ENCODE measurements at regions not wholly inside any gene's neighbourhood (a gene's known extent, or its start where the extent isn't known, plus 50 kb on each side); places are given as distances from the start of the nearest gene placed in this dataset.

DNA sequence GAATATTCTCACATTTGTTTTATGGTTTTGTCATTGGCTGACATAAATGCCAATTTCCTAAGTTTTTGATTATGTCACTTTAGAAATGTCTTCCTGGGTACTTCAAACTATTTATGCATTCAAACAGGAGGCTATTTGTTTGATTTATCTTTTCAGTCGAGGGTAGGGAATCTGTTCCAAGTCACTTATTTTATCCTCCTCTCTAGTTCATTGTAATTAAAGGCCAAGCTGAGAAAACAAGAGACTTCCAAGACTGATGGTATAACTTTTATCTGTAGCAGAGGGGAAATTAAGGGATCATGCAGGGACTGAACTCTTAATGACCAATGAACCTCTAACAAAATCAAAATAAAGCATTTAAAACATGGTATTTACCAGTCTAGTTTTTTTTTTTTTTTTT lies 968.4 kb downstream of the SORCS3 start:
- H3K27me3 ChIP-seq, result no peaks in the 10 kb centered on the region
- no peak overlapping the region for H3K27ac ChIP-seq
- WGBS, 2 donors (ENCODE audit: low coverage in 1 of 2), result 33 to 40% methylated on average over 1 of the region's 1 CpG
- H3K36me3 ChIP-seq, result no peaks in the 10 kb centered on the region
- H3K4me1 ChIP-seq, result peaks cover 0 to 10% (median 3%) of the 10 kb centered on the region in 4 donors
- in situ Hi-C loops (cut with MboI; ENCODE audit: low pct_ligation_motif_present in 1 of 4, low pct_unique_long_range_greater_than_20kb in 1 of 4, low sequenced_read_pairs in 3 of 4), result no loop called here
- intact Hi-C loops (cut with DNase I; ENCODE audit: low total_unique reads), result no loop called here
- no peak for DNase-seq
- H3K9me3 ChIP-seq, result peaks cover 5 to 6% of the 10 kb centered on the region in 2 donors
- TF ChIP-seq EP300 (IDR thresholded peaks at IDR 0.05; ENCODE audit: low read depth) (no peak), POLR2AphosphoS5 (IDR thresholded peaks at IDR 0.05) (no peak)
- TF ChIP-seq, protein P1, sequence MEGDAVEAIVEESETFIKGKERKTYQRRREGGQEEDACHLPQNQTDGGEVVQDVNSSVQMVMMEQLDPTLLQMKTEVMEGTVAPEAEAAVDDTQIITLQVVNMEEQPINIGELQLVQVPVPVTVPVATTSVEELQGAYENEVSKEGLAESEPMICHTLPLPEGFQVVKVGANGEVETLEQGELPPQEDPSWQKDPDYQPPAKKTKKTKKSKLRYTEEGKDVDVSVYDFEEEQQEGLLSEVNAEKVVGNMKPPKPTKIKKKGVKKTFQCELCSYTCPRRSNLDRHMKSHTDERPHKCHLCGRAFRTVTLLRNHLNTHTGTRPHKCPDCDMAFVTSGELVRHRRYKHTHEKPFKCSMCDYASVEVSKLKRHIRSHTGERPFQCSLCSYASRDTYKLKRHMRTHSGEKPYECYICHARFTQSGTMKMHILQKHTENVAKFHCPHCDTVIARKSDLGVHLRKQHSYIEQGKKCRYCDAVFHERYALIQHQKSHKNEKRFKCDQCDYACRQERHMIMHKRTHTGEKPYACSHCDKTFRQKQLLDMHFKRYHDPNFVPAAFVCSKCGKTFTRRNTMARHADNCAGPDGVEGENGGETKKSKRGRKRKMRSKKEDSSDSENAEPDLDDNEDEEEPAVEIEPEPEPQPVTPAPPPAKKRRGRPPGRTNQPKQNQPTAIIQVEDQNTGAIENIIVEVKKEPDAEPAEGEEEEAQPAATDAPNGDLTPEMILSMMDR (IDR thresholded peaks at IDR 0.05), result no peak
- no peak overlapping the region for H3K4me3 ChIP-seq

DNA sequence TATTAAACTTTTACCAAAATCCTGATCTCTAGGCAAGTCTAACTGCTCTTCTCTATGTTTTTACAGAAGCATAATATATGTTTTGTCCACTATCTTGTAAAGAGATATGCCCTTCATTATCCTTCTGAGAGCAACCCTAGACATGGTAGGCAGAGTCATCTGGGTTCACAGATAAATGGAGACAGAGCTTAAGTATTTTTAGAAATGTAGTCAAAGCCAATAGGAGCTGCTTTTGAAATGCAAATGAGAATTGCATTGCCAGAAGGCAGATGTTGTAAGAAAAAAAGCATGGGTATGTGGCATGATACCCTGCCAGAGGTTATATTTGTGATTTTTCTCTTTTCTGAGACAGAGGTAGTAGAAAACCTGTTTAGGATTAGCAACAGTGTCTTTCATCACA lies 964.8 kb downstream of the SORCS3 start:
- TF ChIP-seq, protein P1 (IDR thresholded peaks at IDR 0.05), result no peak
- TF ChIP-seq POLR2AphosphoS5 (IDR thresholded peaks at IDR 0.05), result no peak
- TF ChIP-seq POLR2A (IDR thresholded peaks at IDR 0.05), result no peak
- TF ChIP-seq EP300 (IDR thresholded peaks at IDR 0.05; ENCODE audit: low read depth), result no peak
- no peaks in the 10 kb centered on the region for H3K27me3 ChIP-seq
- in situ Hi-C loops (cut with MboI; ENCODE audit: low pct_ligation_motif_present in 1 of 4, low pct_unique_long_range_greater_than_20kb in 1 of 4, low sequenced_read_pairs in 3 of 4) (no loop called here), intact Hi-C loops (cut with DNase I; ENCODE audit: low total_unique reads) (no loop called here)
- peaks cover 5 to 6% of the 10 kb centered on the region in 2 donors for H3K9me3 ChIP-seq
- no peak overlapping the region for H3K4me3 ChIP-seq
- H3K4me1 ChIP-seq, result peaks cover 0 to under 1% (median 0%) of the 10 kb centered on the region in 4 donors
- no peaks in the 10 kb centered on the region for H3K36me3 ChIP-seq
- no peak overlapping the region for H3K27ac ChIP-seq
- no peak for DNase-seq

DNA sequence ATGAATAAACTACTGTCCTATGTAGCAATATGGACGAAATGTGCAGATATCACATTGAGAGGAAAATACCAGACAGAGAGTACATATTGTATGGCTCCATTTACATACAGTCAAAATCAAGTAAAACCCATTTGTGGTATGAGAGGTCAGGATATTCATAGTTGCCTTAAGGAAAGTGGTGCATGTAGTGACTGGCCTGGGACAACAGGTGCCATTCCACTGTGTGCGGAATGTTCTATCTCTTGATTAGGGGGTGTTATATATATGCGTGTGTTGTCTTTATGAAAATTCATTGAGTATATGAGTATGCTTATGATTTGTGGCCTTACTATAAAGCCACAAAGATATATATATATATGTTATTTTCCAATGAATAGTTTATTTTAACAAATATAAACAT lies 964.0 kb downstream of the SORCS3 start:
- in situ Hi-C loops (cut with MboI; ENCODE audit: low pct_ligation_motif_present in 1 of 4, low pct_unique_long_range_greater_than_20kb in 1 of 4, low sequenced_read_pairs in 3 of 4) (no loop called here), intact Hi-C loops (cut with DNase I; ENCODE audit: low total_unique reads) (no loop called here)
- 91 to 94% methylated on average over 3 of the region's 3 CpGs for WGBS, 2 donors (ENCODE audit: low coverage in 1 of 2)
- no peak overlapping the region for H3K27ac ChIP-seq
- TF ChIP-seq, protein P1 (IDR thresholded peaks at IDR 0.05), result no peak
- no peak for TF ChIP-seq POLR2A (IDR thresholded peaks at IDR 0.05)
- DNase-seq, result no peak
- H3K27me3 ChIP-seq, result no peaks in the 10 kb centered on the region
- H3K9me3 ChIP-seq, result peaks cover 5 to 6% of the 10 kb centered on the region in 2 donors
- H3K4me3 ChIP-seq, result no peak overlapping the region
- no peaks in the 10 kb centered on the region for H3K4me1 ChIP-seq
- H3K36me3 ChIP-seq, result no peaks in the 10 kb centered on the region

DNA sequence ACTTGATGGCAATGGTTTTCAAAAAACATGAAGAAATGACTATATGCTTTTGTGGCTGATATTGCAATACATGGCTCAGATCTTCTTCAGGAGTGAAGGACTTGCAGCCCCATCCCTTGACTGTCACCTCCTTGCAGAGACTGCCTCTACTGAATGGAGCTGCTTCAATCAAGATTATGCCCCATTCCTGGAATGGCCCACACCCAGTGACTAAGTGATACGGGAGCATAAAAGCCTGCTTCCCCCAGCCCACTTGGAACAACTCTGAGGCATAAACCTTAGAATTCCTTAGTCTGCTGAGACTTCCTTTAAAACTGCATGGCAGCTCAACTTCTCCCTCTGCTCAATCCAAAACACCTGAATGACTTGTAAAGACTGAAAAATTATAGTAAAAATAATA lies 957.1 kb downstream of the SORCS3 start:
- in situ Hi-C loops (cut with MboI; ENCODE audit: low pct_ligation_motif_present in 1 of 4, low pct_unique_long_range_greater_than_20kb in 1 of 4, low sequenced_read_pairs in 3 of 4), result no loop called here
- Histone ChIP-seq H3K4me1 (peaks cover 0 to 7% (median 3%) of the 10 kb centered on the region in 4 donors), H3K9me3 (no peaks in the 10 kb centered on the region), H3K27me3 (no peaks in the 10 kb centered on the region), H3K27ac (no peak overlapping the region), H3K36me3 (no peaks in the 10 kb centered on the region), H3K4me3 (no peak overlapping the region)
- WGBS, 2 donors (ENCODE audit: low coverage in 1 of 2), result 73 to 100% methylated on average over 1 of the region's 1 CpG
- intact Hi-C loops (cut with DNase I; ENCODE audit: low total_unique reads), result no loop called here
- DNase-seq, result no peak
- TF ChIP-seq POLR2AphosphoS5 (IDR thresholded peaks at IDR 0.05) (no peak), POLR2A (IDR thresholded peaks at IDR 0.05) (no peak), EP300 (IDR thresholded peaks at IDR 0.05; ENCODE audit: low read depth) (no peak)
- TF ChIP-seq, protein P1 (IDR thresholded peaks at IDR 0.05), result no peak
